Breast epithelium (tissue), 4 donors: ENCODE measurements at regions not wholly inside any gene's neighbourhood (a gene's known extent, or its start where the extent isn't known, plus 50 kb on each side); places are given as distances from the start of the nearest gene placed in this dataset.

ENCODE experiments used
- DNase-seq, 2 donors: peaks; one replicate each; pipeline ENCODE4 v3.0.0-alpha.2; 2019; ENCODE audit warnings: low spot score in 2 of 2
- H3K27ac ChIP-seq, 2 donors: fragments of 200-600 bp; sonication (generic) in 1 of 2; one replicate each; pipeline ENCODE4 v1.5.1; 2016 to 2019; ENCODE audit warnings: mild to moderate bottlenecking in 1 of 2
- H3K27me3 ChIP-seq, 2 donors: fragments of 200-600 bp; sonication (generic) in 1 of 2; one replicate each; pipeline versions ENCODE4 v1.5.1 to v1.6.0; 2017 to 2019; ENCODE audit warnings: control low read depth in 1 of 2, mild to moderate bottlenecking in 1 of 2
- H3K36me3 ChIP-seq: fragments of 200-600 bp; one replicate; pipeline ENCODE4 v1.5.1; 2019
- H3K4me1 ChIP-seq, 2 donors: fragments of 200-600 bp; sonication (generic); one replicate each; pipeline ENCODE4 v1.5.1; 2016 to 2019; ENCODE audit warnings: control low read depth in 1 of 2
- H3K4me3 ChIP-seq, 3 donors: fragments of 200-600 bp; sonication (generic); 1 replicate in 2 of 3; 2 replicates in 1 of 3; pipeline ENCODE4 v1.5.1; 2016 to 2019; ENCODE audit warnings: mild to moderate bottlenecking in 3 of 3, moderate library complexity in 2 of 3
- H3K9me3 ChIP-seq, 2 donors: fragments of 200-600 bp; sonication (generic) in 1 of 2; one replicate each; pipeline ENCODE4 v1.5.1; 2016 to 2019; ENCODE audit warnings: control low read depth in 1 of 2
- CTCF ChIP-seq, 3 donors: fragments of 450-650 bp; IDR thresholded peaks; one replicate each; pipeline ENCODE4 v1.5.1; 2016 to 2017; ENCODE audit warnings: antibody characterized with exemption in 3 of 3, mild to moderate bottlenecking in 3 of 3, moderate library complexity in 3 of 3
- POLR2A ChIP-seq: fragments of 450-650 bp; IDR thresholded peaks from one replicate; pipeline ENCODE4 v1.6.1; 2016; ENCODE audit warnings: antibody characterized with exemption, mild to moderate bottlenecking, moderate library complexity
- POLR2AphosphoS5 ChIP-seq, 3 donors: sonication (generic); formaldehyde crosslinking; IDR thresholded peaks; one replicate each; pipeline ENCODE4 v1.6.1; 2017; ENCODE audit warnings: antibody characterized with exemption in 3 of 3
- intact Hi-C: fragments of 100-400 bp; cut with DNase I; formaldehyde crosslinking; loops from one replicate; pipeline ENCODE4 v1.15.1; 2023; ENCODE audit warnings: low total_unique reads

GRCh38 chr9:86667307-86667706 is 280.0 kb downstream of the GAS1 start:
- H3K4me1 ChIP-seq = no peaks in the 10 kb centered on the region
- no peaks in the 10 kb centered on the region for H3K36me3 ChIP-seq
- no peak overlapping the region for H3K27ac ChIP-seq
- intact Hi-C loops = no loop called here
- peaks cover 0 to 8% of the 10 kb centered on the region in 2 donors for H3K9me3 ChIP-seq
- no peak overlapping the region for H3K4me3 ChIP-seq
- DNase-seq = no peak
- H3K27me3 ChIP-seq = no peaks in the 10 kb centered on the region
- no peak for TF ChIP-seq CTCF (IDR thresholded peaks at IDR 0.05)
- no peak for TF ChIP-seq POLR2AphosphoS5 (IDR thresholded peaks at IDR 0.05)
- no peak for TF ChIP-seq POLR2A

- H3K9me3 ChIP-seq = no peaks in the 10 kb centered on the region
- H3K36me3 ChIP-seq = no peaks in the 10 kb centered on the region
- no peak for TF ChIP-seq POLR2AphosphoS5 (IDR thresholded peaks at IDR 0.05)
- TF ChIP-seq CTCF (IDR thresholded peaks at IDR 0.05) = no peak
- no peak for TF ChIP-seq POLR2A
- H3K27me3 ChIP-seq = no peaks in the 10 kb centered on the region
- no peak for DNase-seq
- no peak overlapping the region for H3K4me3 ChIP-seq
- no peak overlapping the region for H3K27ac ChIP-seq
- intact Hi-C loops = no loop called here
- H3K4me1 ChIP-seq = no peaks in the 10 kb centered on the region
Measured at GRCh38 chr9:86665416-86665815, 281.9 kb downstream of the GAS1 start.

GRCh38 chr9:86664603-86665002 is 282.7 kb downstream of the GAS1 start:
- H3K4me3 ChIP-seq = no peak overlapping the region
- intact Hi-C loops = no loop called here
- H3K27me3 ChIP-seq = no peaks in the 10 kb centered on the region
- no peaks in the 10 kb centered on the region for H3K36me3 ChIP-seq
- no peaks in the 10 kb centered on the region for H3K4me1 ChIP-seq
- DNase-seq = no peak
- no peaks in the 10 kb centered on the region for H3K9me3 ChIP-seq
- TF ChIP-seq CTCF (IDR thresholded peaks at IDR 0.05) = no peak
- TF ChIP-seq POLR2AphosphoS5 (IDR thresholded peaks at IDR 0.05) = no peak
- no peak for TF ChIP-seq POLR2A
- H3K27ac ChIP-seq = no peak overlapping the region

GRCh38 chr9:86663905-86664304 is 283.4 kb downstream of the GAS1 start:
- H3K27me3 ChIP-seq = no peaks in the 10 kb centered on the region
- no peaks in the 10 kb centered on the region for H3K9me3 ChIP-seq
- H3K36me3 ChIP-seq = no peaks in the 10 kb centered on the region
- intact Hi-C loops = no loop called here
- DNase-seq = no peak
- H3K4me3 ChIP-seq = no peak overlapping the region
- no peak overlapping the region for H3K27ac ChIP-seq
- no peak for TF ChIP-seq POLR2A
- TF ChIP-seq POLR2AphosphoS5 (IDR thresholded peaks at IDR 0.05) = no peak
- TF ChIP-seq CTCF (IDR thresholded peaks at IDR 0.05) = no peak
- H3K4me1 ChIP-seq = no peaks in the 10 kb centered on the region

- H3K4me3 ChIP-seq = no peak overlapping the region
- no peak for DNase-seq
- no peaks in the 10 kb centered on the region for H3K36me3 ChIP-seq
- intact Hi-C loops = no loop called here
- H3K27ac ChIP-seq = no peak overlapping the region
- TF ChIP-seq POLR2A (no peak), POLR2AphosphoS5 (IDR thresholded peaks at IDR 0.05) (no peak), CTCF (IDR thresholded peaks at IDR 0.05) (no peak)
- H3K4me1 ChIP-seq = no peaks in the 10 kb centered on the region
- no peaks in the 10 kb centered on the region for H3K9me3 ChIP-seq
- no peaks in the 10 kb centered on the region for H3K27me3 ChIP-seq
Measured at GRCh38 chr9:86662890-86663468, 284.3 kb downstream of the GAS1 start.
